ENCODE measurements at regions not wholly inside any gene's neighbourhood (a gene's known extent, or its start where the extent isn't known, plus 50 kb on each side); places are given as distances from the start of the nearest gene placed in this dataset.
A peak's percentile ranks its signal among the peaks of the same experiment; 100 is the strongest.
"Not testable (repeated sequence)": the region's sequence is repeated elsewhere in the genome, so short reads cannot be mapped to it uniquely, and the experiment has no call there.

DNA sequence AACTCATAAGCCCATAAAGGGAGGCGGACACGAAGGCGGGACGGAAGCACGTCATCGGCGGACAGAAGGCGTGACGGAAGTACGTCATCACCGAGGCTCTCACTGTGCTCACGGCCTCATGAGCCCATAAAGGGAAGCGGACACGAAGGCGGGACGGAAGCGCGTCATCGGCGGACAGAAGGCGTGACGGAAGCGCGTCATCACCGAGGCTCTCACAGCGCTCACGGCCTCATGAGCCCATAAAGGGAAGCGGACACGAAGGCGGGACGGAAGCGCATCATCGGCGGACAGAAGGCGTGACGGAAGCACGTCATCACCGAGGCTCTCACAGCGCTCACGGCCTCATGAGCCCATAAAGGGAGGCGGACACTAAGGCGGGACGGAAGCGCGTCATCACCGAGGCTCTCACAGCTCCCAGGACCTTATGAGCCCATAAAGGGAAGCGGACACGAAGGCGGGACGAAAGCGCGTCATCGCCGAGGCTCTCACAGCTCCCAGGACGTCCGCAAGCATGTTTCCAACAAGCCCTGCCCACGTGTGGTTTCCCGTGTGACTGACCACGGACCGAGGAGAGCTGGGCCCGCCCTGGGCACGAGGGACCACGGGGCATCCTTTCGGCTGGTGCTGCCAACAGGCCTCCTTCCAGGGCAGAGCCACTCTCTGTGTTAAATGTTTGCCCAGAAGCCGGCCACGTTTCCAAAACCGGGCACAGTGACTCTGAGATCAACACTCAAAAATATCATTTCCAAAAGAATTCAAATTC is 182.7 kb upstream of the SALL3 start:
- no peak for DNase-seq

GRCh38 chr18:78797499-78797898 is 182.1 kb upstream of the SALL3 start:
- no peak for DNase-seq

- DNase-seq, result no peak
Observed at GRCh38 chr18:78798402-78799175, 181.0 kb upstream of the SALL3 start.

DNA sequence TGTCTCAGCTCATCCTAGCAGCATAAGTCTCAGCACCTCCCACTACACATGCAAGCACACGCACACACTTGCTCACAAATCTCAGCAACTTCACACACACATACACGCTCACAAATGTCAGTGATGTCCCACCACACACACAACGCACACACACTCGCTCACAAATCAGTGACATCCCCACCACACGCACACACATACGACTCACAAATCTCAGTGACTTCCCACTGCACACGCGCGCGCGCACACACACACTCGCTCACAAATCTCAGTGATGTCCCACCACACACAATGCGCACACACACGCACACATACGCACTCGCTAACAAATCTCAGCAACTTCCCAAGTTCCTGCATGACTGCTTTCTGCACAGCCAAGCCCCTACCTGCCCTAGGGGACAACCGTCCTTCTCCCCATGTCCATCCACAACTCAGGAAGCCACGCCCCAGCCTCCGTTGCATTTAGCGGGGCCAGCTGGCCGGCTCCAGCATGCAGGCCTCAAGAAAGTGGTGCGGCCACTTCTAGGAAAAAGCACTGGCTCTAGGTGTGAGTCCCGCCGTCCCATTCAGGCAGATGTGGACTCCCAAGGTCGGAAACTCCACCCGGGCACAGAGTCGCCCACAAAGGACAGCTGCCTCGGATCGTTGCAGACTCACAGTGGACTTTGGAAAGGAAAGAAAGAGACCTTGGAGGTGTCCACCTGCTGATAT is 180.1 kb upstream of the SALL3 start:
- no peak for DNase-seq

DNA sequence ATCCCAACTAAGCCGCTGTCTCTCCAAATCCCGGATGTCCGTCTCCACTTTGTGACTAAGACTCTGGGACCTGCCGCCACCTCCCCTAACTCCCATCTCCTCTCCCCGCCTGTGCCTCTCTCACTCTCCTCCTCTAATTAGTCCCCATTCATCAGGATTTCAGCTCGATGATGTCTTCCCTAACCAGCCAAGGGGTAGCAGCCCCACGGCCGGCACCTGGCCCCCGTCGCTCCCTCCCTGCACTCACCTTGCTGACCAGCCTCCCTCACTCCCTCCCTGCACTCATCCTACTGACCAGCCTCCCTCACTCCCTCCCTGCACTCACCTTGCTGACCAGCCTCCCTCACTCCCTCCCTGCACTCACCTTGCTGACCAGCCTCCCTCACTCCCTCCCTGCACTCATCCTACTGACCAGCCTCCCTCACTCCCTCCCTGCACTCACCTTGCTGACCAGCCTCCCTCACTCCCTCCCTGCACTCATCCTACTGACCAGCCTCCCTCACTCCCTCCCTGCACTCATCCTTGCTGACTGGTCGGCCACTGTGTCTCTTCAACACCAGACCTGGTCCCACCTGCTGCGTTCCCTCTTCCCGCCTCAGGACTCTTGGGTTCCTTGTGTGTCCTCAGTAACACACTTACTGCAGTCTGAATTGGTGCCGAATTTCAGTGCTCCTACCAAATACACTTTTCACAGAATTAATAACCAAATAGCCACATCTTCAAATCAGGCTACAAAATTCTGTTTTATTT is 179.3 kb upstream of the SALL3 start:
- not testable (repeated sequence) for DNase-seq

DNA sequence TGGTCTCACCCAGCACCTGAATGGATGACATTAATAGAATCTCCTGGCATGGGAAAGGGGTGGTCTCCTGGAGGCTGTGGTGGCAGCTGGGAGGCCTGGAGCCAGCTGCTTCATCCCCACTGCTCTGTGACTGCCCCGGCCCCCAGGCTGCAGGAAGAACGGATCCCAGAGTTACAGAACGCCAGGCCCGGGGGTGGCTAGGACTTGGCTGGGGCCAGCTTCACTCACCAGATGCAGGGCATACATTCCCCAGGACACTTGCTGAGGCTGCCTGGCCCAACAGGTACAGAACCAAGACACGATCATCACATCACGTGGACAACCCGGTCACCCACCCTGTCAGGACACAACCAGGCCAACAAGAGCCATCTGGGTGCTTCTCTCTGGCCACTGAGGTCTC is 178.6 kb upstream of the SALL3 start:
- no peak for DNase-seq

DNA sequence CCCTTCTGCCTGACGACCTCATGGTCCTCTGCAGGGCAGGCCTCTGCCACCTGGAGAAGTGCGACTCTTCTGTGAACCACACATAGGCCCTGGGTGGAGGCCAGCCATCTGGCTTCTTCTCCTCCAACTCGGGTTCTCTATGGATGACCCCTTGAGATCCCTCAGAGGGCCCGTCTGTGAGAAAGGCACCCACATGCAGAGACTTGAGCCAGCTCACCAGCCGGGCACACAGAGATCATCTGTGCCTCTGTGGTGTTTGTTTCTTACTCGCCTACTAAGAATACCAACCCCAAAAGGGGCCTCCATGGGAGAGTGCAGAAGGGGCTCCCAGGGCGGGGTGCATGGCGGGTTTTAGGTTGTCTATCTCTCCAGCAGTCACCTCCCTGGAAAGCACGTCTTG is 176.5 kb upstream of the SALL3 start:
- no peak for DNase-seq

- no peak for DNase-seq
Observed at GRCh38 chr18:78804206-78805030, 175.2 kb upstream of the SALL3 start.

- DNase-seq, result peak in 1 of 58 donors; percentile 22
Observed at GRCh38 chr18:78805840-78806239, 173.8 kb upstream of the SALL3 start.

- DNase-seq, result no peak
Observed at GRCh38 chr18:78807668-78808067, 171.9 kb upstream of the SALL3 start.

DNA sequence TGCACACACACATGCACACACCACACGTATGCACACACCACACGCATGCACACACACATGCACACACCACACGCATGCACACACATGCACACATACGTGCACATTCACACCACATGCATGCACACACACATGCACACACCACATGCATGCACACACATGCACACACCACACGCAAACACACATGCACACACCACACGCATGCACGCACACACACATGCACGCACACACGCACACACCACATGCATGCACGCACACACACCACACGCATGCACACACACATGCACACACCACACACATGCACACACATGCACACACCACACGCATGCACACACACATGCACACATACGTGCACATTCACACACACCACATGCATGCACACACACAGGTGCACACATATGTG is 169.8 kb upstream of the SALL3 start:
- DNase-seq, result no peak

GRCh38 chr18:78810706-78811105 is 168.9 kb upstream of the SALL3 start:
- no peak for DNase-seq

DNA sequence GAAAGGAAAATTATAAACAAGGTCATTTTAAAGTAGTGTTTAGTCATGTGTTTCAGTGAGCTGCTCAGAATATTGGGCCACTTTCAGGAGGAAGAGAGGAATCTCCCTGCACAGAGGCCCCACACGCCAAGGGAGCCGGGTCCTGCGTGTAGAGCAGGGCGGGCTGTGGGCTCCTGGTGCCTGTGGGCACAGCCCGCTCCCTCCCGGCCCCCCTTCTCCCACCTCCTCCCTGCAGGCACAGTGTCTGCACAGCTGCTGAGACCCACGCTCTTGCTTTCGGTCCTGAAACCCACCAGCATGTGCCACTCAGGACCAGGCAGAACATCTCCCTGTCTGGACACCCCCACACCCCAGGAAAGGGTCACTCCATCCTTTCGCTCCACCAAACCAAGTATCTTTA is 167.6 kb upstream of the SALL3 start:
- DNase-seq, result no peak

DNA sequence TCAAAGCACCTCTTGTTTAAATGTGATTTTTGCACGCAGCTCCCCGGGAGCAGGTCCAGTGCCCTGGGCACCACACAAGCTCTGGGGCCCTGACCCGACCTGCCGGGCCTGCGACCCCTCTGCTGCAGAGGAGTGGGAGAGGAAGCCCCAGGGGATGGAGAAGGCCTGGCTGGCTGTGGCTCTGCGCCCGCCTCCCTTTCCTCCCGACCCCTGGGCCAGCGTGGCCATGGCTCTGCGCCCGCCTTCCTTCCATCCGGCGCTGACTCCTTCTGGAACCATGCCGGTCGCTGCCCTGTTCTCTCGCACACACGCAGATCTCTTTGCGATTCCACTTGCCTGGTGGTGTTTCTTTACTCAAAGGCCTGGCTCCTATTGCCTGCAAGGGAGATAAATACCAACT is 166.5 kb upstream of the SALL3 start:
- no peak for DNase-seq

DNA sequence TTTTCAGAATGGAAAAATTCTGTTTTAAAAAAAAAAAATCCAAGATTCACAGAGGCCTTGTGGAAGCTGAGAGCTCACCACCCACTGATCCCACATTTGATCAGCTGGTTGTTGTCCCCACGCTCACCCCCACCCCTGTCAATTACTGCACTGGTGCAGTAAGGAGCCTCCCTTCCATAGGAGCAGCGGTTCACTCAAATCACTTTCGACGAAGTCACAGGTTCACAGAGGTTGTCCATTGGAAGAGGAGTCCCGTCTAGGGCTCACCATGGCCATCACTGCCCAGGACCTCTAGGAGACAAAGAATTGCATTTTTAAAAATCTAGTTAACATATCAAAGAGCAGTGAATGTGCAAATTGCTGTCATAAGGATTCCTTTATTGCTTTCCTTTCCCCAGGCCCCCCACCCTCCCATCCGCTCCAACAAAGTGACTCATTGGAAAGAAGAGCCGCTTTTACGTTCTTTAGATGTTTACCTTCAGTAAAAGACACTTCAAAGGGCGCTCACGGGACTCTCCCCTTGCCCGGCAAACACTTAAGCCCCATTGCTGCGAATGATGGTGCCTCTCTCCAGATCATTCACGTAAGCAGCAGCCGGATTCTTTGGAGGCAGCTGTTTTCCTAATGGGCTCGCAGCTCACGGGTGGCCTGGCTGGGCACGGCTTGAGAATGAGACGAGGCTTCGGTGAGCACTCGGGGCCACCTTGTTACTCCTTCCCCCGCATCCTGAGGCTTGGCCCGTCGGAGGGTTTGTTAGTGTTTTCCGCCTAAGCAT is 165.5 kb upstream of the SALL3 start:
- no peak for DNase-seq

DNA sequence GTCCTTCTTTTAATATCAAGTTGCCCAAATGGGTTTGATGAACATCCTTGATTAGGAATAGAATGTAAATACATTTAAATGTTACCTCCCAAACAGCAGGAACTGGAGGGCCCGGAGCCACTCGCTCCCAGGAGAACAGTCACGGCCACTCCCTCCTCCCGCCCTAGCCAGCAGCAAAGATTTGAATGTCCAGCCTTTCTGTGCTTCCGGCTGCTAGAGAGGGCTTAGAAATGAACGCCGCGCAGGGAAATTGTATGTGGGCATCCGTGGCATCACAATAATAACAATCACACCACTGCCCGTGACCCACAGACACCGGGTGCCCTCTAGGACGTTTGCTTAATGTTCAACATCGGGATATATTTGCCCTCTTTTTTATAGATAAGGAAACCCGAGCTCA is 164.9 kb upstream of the SALL3 start:
- no peak for DNase-seq

- no peak for DNase-seq
Observed at GRCh38 chr18:78816114-78816513, 163.5 kb upstream of the SALL3 start.

DNA sequence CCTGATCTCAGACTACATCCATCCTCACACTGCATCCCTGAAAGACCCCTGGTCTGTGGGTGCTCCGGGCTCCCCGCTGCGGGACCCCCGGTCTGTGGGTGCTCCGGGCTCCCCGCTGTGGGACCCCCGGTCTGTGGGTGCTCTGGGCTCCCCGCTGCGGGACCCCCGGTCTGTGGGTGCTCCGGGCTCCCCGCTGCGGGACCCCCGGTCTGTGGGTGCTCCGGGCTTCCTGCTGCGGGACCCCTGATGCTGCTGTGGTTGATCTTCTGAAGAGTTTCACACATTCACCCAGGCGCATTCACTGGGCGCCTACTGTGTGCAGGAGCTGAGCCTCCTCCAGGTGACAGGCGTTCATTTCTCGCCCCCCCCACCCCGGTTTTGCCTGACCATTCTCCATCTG is 162.7 kb upstream of the SALL3 start:
- DNase-seq, result no peak

- no peak for DNase-seq
Observed at GRCh38 chr18:78818495-78818894, 161.1 kb upstream of the SALL3 start.

- DNase-seq, result no peak
Observed at GRCh38 chr18:78818961-78819360, 160.7 kb upstream of the SALL3 start.
